COR-L47 (cell line): ENCODE measurements at regions not wholly inside any gene's neighbourhood (a gene's known extent, or its start where the extent isn't known, plus 50 kb on each side); places are given as distances from the start of the nearest gene placed in this dataset.

Source experiments
- DNase-seq: peaks from one replicate; lab custom pipeline; 2025; lab: John Stamatoyannopoulos, UW

DNA sequence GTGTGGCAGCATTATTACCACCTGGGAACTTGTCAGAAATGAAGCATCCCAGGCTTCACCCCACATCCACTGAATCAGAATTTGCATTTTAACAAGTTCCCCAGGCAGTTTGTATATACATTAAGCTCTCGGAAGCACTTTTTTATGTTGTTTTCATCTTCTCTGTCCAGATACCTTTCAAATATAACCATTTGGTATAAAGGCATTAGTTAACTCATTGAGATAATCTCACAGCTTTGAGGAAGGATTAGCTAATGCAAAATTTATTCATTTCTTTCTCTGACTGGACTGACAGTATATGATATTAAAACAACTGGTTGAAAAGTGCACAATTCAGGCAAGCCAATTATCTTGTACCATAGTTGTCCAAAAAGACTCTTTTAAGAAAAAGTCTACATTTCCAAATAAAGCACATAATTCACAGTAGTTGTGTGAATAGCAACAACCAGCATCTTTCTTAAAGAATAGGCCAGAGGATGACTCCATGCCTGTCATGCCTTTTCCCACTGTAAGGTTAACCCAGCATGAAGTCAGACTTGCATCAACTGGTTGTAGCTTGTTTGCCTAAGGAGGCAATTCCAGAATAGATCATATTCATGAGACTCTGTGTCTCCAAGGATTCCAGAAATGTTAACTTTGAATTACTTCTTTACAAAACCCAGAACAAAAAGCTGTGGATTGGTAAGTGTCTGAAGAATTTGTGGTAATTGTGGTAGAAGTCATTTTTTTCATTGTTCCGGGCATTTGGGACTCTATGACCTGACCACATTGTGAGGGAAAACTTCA, 254.3 kb upstream of the SESN3 start:
- DNase-seq = no peak

DNA sequence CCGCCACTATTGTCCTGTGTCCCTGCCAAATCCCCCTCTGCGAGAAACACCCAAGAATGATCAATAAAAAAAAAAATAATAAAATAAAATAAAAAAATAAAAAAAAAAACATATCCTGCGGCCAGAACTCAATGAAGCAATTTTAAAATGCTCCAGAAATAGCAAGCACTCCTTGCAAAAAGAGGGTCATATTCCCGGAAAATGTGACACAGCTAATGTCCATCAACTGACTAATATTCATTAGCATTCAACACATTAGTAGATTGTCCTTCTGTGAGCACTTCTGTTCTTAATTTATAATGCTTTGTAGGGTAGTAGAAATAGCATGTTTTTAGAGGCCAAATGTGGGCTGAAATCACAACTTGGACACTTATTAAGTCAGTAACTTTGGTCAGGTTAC, 252.3 kb upstream of the SESN3 start:
- DNase-seq = no peak

DNA sequence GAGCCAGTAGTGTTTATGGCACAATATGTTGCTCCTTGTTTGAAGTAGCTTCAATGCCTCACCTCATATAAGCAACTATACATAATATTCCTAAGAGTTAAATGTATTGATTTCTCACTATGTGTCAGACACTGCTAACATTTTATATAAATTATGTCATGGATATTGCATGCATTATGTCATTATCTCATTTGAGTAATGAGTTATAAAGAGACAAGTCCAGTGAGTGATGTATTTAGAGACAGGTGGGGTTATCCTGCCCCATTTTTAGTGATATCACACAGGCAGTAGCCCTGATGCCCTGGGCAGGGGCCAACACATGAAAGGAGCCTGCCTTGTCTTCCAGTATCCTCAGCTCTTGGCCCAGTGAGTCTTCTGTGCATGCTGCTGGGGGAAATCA, 247.0 kb upstream of the SESN3 start:
- DNase-seq = no peak

DNA sequence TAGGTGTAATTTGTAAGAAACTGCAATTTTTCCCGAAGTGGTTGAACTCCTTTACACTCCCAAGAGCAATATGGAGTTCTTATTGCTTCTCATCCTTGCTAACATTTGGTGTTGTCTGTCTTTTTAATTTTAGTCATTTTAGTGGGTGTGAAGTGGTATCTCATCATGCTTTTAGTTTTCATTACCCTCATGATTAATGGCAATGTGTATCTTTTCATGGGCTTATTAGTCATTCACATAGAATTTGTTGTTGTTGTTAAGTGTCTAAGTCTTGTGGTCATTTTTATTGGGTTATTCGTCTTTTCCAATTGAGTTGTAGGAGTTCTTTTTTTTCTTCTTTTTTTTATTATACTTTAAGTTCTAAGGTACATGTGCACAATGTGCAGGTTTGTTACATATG, 238.3 kb upstream of the SESN3 start:
- DNase-seq = no peak

DNA sequence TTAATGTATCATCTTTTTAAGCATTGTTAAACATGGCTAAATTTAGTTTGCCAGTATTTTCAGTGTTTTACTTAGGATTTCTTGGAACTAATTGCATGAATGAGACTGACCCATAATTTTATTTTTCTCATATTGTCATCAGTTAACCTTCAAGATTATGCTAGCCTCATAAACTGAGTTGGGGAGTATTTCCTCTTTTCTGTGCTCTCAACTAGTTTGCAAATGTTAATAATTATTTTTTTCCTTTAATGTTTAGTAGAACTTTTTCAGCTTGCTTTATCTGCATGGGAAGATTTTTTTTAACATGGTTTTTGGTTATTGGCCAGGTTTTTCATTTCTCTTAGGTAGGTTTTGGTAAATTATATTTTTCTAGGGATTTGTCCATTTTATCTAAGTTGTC, 235.4 kb upstream of the SESN3 start:
- DNase-seq = no peak

DNA sequence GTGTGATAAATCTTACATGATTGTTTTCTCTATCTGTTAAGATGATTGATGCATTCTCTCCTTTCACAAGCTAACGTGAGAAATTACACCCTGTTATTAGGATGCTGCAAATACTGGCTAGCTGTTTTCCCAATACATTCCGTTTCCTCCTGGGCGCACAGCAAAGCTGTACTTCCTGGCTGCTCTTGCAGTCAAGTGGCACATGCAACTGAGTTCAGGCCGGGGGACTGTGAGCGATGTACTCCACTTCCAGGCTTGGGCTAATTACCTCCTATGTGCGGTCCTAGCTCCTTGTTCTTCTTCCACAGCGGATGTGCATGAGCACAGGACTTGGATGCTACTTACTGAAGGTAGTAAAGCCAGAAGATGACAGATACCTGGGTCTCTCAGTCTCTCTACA, 234.9 kb upstream of the SESN3 start:
- DNase-seq = no peak

DNA sequence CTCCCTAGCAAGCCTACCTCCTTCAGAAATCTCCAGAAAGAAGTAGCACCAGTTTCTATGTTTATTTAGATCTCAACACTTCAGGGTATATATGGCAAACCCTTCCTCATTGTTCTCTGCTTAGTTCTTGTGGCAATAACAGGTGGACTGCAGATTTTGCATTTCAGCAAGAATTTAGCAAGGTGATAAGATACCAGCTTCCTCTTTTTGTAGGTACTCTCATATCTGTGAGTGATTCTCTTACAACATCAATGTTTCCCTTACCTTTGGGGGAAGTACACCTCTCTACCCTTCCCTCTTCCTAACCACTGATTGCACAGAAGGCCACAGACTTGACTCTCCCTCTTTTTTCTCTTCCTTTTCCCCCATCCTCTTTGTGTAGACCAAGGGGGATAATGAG, 230.9 kb upstream of the SESN3 start:
- DNase-seq = no peak

DNA sequence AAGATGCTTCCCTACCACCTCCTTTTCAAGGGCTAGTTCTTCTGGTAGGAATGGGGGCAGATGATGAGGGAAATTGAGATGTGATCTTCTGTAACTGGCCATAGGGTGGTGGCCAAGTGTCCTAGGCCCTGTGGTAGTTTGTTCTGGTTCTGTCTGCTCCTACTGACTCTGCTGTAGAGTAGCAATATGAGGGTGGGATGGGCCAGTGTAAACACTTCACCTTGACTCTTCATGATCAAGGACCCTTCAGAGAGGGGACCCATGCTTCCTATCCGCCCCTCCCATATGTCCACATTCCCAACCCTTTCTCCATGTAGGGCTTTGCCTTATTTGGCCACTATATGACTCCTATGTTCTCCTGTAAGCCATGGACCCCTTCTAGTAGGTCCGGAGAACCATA, 230.3 kb upstream of the SESN3 start:
- DNase-seq = no peak

DNA sequence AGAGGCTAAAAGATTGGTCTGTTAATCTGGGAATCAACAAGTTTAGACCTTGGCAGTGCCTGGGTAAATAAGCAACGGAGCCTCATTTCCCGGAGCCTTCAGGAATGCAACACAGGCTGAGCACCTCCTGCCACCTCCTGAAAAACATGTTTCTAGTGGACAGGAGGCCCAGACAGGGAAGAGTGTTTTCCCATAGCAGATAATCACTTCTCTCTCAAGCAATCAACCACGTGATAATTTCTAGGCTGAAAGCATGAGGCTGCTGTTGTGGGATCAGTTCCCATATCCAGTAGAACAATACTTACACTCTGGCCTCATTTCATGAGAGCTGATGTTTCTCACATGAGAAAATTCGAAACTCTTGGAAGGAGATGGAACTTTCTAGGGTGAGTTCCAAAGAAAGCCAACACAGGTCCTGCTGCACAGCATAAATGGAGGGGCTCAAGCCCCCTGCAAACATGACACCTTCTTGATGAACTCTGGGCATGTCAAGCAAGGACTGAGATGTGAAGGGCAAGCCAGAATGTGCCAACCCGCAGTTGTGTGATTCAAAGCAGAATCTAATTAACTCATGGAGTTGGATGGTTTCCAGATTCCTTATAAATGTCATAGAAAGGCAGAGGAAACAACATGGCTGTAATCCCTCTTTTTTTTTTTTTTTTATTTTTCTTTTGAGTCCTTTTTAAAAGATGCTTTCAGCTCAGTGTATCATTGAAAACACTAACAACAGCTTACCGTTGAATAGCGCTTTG, 228.5 kb upstream of the SESN3 start:
- peak; percentile 38 for DNase-seq

DNA sequence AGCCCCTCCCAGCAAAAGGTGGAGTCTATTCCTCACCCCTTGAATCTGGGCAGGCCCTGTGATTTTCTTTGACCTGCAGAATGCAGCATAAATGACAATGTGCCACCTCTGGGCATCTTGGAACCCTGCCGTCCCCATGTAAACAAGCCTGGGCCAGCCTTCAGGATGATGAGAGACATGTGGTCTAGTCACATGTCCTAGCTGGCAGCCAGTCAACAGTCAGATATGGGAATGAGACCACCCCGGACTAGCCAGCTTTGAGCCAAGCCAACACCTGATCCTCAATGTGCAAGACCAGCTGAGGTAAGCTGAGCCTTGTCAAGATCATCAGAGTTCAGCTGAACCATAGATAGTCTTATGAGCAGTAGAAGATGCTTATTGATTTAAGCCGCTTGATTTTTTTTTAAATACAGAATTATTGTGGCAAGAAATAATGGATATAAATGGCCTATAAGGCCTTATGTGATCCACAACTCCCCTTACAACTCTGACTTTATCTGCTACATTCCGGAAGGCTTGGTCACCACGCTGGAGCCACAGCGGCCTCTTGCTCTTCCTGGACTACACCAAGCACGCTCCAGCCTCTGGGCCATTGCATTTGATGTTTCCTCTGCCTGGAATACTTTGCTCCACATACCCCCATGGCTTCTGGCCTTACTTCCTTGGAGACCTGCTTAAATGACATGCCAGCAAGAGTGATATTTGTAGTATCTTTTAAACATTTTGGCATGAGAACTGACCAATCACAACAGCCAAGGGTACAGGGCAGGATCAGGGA, 225.9 kb upstream of the SESN3 start:
- no peak for DNase-seq

DNA sequence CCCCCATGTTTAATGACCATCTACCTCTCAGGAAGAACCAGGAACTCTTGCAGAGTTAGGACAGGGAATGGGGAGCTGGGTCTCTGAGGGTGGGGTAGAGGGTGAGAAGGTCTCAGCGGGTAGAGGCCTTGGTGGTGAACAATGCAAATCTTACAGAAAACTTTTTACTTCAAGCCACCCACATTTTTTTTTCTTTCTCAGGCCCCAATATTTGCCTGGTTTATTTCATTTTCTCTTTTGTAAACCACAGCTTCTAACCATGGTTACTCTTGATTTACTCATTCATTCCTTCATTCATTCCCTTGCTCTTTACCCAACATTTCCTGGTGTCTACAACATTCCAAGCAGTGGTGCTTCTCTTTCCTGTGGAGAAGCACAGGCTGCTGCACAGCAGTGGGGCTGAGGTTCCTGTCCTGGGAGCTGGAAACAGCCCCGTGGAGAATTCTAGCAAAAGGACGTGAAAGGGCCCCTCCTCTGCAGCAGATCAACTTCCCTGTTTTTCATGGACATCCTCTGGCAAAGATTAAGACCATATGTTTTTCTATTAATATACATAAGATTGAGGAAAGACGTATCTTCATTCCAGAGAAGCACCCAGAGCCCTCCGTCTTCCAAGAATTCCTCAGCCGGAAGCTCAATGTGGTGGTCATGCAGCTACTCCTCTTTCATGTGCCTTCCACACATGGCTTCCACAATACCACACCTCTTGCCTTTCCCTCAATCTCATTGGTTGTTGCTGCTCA, 224.4 kb upstream of the SESN3 start:
- no peak for DNase-seq

DNA sequence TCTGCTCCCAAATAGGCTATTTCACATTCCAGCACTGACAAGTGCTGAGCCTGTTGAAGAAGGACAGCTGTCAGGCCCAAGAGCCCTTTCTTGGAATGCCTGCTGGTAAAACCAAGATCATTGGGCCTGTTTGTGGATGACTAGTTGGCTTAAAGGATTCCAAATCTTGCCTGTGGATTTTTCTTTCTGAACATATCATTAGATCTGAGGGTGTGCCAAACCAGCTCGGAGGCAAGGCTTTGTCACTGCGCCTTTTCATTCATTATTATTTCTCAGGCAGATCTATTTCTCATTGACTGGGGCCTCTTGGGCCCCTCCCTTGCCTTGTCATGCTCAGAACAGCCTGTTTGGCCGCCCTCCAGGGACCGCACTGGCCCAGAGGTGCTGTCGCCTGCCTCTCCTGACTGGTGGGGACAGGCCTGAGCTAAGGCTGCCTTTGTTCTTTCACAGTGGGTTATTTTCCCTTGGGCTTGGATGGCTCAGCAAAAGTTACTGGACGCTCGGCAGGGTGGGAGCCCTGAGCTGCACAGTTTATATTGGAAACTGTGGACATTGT, 222.7 kb upstream of the SESN3 start:
- no peak for DNase-seq

DNA sequence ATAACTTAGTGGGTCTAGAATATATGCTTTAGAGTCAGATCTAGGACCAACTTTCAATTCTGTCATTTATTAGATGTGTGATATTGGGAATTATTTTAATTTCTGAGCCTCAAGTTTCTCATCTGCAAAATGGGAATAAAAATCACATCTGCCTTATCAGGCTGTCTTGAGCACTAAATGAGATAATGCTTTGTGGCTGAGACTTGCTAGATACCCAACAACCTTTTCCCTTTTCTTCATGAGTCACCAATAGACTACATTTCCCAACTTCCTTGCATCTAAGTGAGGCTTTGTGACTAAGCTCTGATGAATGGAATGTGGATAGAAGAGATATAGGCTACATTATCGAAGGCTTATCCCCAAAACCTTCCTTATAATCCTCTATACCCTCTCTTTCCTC, 220.7 kb upstream of the SESN3 start:
- DNase-seq = no peak

DNA sequence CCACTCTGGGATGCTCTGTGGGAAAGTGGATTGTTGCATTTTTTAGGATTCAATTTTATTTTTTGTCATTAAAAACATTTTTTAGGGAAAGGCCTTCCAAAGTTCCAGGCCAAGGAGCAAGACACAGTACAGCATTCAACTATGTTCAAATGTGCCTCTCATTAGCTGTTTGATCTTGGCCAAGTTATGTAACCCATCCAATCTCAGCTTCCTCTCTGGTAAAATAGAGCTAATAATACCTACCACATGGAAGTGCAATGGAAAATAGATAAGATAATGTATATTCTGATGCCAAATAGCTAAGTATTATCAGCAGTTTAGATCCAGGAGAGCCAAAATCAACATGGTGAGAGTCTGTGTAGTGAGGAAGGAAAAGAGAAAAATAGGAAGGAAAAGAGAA, 220.3 kb upstream of the SESN3 start:
- DNase-seq = no peak

DNA sequence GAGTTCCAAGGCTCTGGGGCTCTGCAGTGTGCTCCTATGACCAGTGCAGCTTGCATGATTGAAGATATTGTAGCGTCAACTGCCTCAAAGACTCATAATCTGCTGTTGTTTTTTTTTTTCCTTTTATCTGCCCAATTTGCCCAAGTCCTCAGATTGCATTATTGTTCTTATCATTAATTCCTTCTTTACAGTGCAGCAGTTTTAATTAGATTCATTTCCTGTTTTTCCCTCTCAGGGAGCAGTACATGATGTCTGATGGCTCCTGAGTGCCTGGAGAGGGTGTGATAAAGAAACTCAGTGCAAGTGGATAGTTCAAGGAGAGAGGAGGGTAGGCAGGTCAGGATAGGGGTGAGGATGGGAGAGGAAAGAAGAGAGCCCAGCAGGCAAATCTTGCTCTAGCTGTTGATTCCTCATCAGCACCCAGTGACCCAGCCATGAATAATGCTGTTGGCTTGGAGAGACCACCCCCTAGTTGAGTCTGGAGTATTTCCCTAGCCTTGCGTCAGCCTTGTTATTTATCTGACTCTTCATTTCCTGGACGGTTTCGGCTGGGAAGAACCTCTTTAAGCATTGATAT, 219.6 kb upstream of the SESN3 start:
- no peak for DNase-seq

DNA sequence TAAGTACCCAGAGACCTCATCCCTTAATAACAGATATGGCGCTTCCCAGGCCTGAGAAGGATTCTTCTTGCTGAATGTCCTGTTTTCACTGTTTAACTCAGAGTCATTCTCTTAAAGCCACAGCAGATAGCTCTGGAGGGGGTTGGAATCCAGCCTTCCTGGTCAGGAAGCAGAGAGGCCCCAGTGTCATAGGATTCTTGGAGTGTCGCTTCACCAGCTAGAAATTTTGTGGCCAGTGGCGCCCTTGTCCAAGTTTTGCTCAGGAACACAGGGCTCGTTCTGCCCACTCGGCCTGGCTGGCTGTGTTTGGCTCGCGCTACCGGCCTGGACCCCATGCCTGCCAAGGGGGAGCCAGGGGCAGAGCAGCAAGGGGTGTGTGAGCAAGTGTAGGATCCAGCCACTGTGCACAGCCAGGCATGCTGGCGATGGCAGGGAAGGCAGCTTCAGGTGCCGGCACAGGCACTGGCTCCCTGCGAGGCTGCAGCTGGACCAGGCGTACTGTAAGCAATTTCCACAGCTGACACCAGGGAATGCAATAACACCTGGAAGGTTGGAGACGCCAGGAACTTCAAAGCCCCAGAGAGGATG, 214.8 kb upstream of the SESN3 start:
- DNase-seq = no peak

DNA sequence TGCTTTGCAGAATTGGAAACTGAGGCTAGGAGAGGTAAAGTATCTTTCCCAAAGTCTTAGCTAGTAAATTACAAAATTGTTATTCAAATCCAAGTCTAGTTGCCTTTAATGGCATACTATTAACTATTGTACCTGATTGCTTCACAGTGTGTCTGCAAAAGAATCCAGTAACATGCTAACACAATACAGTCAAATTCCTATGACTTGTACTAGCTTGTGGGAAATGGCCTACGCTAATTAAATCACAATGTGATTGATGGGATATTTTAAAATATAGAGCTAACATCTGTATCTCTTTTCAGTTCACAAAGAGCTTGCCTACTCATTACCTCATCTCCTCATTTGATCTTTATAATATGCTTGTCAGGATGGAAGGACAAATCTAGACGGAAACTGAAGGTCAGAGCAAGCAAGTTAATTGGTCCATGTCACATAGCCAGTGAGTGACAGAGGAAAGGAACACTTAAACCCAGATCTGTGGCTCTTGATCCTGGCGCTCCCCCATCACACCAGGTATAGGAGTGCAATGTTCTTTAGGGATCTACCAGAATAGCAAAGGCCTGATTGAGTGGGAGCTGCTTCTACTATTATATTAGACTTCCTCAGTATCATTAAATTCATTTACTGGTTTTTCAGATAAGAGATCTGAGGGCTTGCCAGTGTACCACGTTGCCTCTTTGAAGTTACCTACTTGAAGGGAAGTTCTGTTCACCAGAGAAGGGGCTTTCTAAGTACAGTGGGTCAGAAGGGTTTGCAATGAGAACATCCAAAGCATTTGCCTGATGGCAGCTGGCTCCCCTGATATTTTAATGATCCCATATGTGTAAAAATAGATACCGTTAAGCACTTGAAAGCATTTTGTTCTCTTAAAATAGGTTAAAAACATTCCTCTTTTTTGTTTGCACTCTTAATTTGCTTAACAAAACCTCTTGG, 213.6 kb upstream of the SESN3 start:
- DNase-seq = no peak

DNA sequence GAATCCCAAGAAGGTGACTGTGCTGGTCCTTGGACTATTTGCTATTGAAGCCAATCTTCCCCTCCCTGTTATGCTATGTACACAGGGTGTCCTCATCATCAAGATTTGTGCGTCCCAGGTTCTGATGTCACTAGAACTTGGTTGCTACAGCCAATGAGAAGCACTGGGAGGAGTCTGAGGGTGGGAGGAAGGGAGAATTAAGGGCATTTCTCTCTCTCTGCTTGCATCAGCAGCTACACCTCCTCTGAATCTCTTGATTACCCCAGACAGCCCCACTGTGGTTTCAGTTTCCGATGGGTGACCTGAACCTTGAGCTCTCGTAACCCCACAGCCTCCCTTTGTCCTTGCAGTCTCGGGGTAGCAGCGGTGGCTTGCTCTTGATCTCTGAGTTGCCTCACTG, 212.4 kb upstream of the SESN3 start:
- no peak for DNase-seq

DNA sequence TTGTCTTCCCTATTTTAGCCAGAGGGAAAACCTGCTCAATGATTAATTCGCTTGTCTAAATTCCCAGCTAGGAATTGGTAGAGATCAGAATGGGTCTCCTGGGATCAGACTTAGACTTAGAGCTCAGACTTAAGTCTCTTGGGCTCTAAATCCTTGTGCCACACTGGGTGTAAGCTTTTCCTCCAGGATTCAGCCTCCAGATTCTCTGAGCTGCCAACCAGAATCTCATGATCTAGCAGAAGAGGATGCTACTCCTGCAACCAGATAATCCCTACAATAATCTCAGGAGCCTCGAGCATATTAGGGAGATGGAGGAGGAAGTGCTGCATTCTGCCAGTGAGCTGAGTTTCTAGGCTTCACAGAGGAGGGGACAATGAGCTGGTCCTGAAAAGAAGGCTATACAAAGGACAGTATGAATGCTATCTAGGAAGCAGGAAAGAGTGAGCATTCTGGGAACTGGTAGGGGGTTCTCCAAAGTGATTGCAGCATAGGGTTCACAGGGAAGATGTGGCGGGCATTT, 211.6 kb upstream of the SESN3 start:
- no peak for DNase-seq
